Omental fat pad (tissue), 3 donors: ENCODE measurements at regions not wholly inside any gene's neighbourhood (a gene's known extent, or its start where the extent isn't known, plus 50 kb on each side); places are given as distances from the start of the nearest gene placed in this dataset.

Experiments
- ATAC-seq: fragments of 150-250 bp; one replicate; pipeline ENCODE4 v1.9.1; 2016; ENCODE audit warnings: mild to moderate bottlenecking, moderate library complexity; ENCODE audit not compliant: low FRiP score
- DNase-seq: peaks from one replicate; pipeline ENCODE4 v3.0.0-alpha.2; 2019; ENCODE audit warnings: low spot score
- TF ChIP-seq, protein P1 (sequence below), 3 donors: fragments of 450-650 bp; IDR thresholded peaks; one replicate each; pipeline ENCODE4 v1.5.1; 2016 to 2017; ENCODE audit warnings: antibody characterized with exemption in 3 of 3, mild to moderate bottlenecking in 3 of 3, moderate library complexity in 2 of 3

DNA sequence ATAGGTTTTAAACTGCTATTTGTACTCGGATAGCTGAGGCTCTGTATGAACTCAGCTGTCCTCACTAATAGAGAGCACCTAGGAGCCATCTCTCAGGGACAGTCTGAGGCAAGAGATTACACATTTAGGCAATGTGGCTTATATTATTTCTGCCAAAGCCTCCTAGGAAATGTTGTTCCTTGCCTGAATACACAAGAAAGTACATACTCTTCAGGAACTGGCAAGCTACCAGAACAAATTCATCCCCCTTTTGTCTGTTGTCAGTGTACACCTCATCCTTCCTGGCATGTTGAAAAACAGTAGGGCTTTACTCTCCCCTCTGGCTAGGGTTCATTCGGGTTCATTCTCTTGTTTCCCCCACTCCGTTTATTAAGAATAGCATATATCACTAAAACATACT is 615.9 kb upstream of the FAT3 start:
- TF ChIP-seq, protein P1, sequence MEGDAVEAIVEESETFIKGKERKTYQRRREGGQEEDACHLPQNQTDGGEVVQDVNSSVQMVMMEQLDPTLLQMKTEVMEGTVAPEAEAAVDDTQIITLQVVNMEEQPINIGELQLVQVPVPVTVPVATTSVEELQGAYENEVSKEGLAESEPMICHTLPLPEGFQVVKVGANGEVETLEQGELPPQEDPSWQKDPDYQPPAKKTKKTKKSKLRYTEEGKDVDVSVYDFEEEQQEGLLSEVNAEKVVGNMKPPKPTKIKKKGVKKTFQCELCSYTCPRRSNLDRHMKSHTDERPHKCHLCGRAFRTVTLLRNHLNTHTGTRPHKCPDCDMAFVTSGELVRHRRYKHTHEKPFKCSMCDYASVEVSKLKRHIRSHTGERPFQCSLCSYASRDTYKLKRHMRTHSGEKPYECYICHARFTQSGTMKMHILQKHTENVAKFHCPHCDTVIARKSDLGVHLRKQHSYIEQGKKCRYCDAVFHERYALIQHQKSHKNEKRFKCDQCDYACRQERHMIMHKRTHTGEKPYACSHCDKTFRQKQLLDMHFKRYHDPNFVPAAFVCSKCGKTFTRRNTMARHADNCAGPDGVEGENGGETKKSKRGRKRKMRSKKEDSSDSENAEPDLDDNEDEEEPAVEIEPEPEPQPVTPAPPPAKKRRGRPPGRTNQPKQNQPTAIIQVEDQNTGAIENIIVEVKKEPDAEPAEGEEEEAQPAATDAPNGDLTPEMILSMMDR (IDR thresholded peaks at IDR 0.05): no peak
- ATAC-seq (no peak), DNase-seq (no peak)

DNA sequence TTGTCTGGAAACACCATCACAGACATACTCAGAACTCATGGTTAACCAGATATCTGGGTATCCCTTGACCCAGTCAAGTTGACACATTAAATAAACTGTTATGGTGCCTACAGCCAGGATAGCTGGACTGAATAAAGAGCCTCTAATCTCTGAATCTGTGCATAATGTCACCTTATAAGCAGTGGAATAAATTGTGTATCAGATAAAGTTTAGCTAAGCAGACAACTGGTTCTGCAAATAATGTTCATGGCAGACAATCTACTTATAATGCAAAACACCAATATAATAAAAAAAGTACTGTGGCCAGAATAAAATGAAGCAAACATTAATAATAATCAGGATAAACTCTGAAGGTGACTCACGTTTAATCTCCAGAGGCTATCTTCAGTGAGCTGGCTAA is 628.5 kb upstream of the FAT3 start:
- TF ChIP-seq, protein P1 (IDR thresholded peaks at IDR 0.05): no peak
- DNase-seq (no peak), ATAC-seq (no peak)

DNA sequence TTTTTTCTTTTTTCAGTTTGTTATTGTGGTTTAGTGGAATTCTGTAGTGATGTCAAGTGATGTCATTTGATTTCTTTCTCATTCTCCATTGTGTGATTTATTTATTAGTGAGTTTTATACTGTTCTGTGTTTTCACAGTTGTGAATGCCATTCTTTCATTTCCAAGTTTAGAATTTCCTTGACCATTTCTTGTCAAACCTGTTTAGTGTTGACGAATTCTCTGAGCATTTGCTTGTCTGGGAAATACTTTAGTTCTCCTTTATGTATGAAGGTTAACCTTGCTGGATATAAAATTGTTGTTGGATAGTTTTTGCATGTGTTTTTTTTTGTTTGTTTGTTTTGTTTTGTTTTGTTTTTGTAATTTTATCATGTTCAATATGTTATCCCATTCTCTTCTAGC is 633.6 kb upstream of the FAT3 start:
- DNase-seq (no peak), ATAC-seq (no peak)
- TF ChIP-seq, protein P1 (IDR thresholded peaks at IDR 0.05): no peak

DNA sequence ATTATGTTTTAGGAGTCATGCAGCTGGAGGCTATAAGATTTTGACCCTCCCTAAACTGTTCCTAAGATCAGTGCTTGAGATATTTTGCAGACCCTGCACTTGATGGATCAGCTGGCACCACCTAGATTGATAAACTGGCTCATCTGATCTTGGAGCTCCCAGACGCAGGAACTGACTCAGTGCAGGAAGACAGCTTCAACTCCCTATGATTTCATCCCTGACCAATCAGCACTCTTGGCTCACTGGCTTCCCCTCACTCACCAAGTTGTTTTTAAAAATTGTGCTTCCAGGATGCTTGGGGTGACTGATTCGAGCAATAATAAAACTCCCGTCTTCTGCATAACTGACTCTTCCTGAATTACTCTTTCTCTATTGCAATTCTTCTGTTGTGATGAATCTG is 637.5 kb upstream of the FAT3 start:
- DNase-seq: no peak
- TF ChIP-seq, protein P1 (IDR thresholded peaks at IDR 0.05): no peak
- no peak for ATAC-seq

DNA sequence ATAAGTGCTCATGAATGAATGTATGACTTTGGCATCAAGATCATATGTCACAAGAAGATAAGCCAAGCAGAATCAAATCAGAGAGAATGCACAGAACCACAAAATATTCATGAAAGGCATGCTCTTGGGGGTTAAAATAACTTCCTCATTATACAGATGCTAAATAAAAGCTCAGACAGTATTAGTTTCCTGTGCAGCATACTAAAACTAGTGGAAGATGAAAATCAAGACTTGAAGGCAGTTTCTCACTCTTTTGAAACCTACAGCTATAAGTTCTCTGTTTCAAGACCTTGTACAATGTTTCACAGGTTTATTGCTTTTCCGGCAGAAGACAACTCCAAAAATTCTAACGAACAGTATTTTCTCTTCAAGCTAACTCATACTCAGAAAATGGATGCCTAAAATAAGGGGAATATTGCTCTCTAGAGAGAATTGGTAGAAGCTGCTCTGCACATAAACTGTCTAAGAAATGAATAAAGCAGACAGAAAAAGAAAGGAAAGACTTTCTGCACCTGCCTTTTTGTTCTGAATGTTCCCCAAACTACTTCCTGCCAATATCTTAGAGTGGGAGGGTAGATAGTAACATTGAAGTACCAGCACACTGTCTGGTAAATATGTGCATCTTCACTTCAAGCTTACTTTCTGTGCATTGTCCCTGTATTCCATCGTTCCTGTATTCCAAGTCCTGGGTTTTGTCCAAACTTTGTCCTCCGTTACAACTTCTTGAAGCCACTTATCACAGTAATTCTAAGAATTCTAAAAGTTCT is 639.4 kb upstream of the FAT3 start:
- TF ChIP-seq, protein P1 (IDR thresholded peaks at IDR 0.05): no peak
- DNase-seq: no peak
- ATAC-seq: no peak

DNA sequence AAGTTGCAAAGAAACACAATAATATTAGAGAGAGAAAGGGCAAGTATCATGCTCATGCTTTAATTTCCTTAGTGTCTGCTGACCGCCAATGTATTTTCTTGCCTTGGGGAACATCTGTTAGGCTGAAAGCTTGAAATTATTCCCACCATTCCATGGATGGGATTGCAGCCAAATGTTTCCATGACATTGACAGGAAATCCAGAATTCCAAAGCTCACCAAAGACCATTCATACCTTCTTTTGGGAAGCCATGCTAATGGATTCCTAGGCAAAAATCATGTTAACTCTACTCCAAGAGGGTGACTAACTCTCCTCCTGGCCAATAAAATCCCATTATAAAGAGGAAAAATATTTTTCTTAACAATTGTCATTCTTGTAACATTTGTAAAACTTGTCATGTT is 661.4 kb upstream of the FAT3 start:
- DNase-seq: no peak
- no peak for ATAC-seq
- TF ChIP-seq, protein P1 (IDR thresholded peaks at IDR 0.05): no peak

DNA sequence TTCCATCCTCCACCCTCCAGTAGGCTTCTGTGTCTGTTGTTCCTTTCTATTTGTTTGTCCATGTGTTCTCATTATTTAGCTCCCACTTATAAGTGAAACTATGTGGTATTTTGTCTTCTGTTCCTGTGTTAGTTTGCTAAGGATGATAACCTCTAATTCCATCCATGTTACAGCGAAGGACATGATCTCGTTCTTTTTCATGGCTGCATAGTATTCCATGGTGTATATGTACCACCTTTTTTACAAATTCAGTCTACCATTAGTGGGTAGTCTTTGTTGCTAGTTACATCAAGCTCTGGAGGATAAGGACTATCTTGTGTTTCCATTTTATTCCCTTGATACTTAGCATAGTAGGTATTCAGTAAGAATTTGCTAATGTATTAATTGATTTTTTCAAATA is 664.2 kb upstream of the FAT3 start:
- ATAC-seq (no peak), DNase-seq (no peak)
- TF ChIP-seq, protein P1 (IDR thresholded peaks at IDR 0.05): no peak
